ENCODE measurements at regions not wholly inside any gene's neighbourhood (a gene's known extent, or its start where the extent isn't known, plus 50 kb on each side); places are given as distances from the start of the nearest gene placed in this dataset.
"Not testable (repeated sequence)": the region's sequence is repeated elsewhere in the genome, so short reads cannot be mapped to it uniquely, and the experiment has no call there.

- DNase-seq (ENCODE audit: low spot score) = no peak
Observed at GRCh38 chr3:191859531-191859930, 398.6 kb downstream of the PYDC2 start.

DNA sequence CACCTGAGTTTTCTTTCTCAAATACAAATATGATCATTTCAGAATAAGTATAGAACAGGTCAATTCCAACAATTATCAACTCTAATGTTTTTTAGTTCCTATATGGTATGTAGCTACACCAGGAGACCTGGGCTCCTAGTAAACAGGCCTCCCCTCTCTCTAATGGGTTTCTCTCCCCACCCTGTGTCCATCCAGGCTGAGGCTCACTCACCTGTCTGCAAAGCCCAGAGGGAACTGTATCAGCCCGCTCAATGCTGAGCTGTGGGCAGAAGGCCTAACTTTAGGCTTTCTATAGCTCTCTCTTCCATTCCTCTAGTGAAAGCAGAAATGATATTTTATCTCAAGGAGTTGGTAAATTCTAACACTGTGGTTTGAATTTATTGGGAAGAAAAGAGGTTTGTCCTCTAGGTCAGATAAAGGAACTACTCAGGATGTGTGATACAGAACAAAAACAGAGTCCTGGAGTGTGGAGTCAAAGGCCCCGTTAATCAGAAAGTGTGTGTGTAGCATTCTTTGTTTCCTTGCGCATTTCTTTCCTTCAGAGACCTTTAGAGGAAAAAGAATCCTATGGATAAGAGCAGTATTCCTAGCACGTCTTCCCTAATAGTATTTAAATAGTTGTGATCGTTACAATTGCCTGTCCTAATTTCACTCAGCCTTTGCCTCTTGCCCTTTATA is 408.9 kb downstream of the PYDC2 start:
- no peak for DNase-seq (ENCODE audit: low spot score)

GRCh38 chr3:191873736-191874135 is 412.8 kb downstream of the PYDC2 start:
- no peak for DNase-seq (ENCODE audit: low spot score)

DNA sequence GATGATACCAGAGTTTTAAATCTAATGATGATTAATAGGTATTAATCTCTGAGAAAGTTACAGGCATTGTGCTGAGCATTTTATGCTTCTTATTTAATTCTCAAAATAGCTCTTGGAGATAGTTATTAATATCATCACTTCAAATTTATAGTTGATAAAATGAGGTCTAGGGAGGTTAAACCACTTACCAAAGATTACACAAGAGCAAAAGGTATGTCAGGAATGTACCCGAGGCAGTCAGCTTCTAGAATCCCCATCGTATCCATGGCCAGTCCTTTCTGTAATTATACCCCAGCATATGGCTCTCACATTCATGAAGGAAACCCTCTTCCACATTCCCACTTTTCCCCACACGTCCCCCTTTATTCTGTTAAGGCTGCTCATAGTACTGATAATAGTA is 421.3 kb downstream of the PYDC2 start:
- DNase-seq (ENCODE audit: low spot score) = no peak

- DNase-seq (ENCODE audit: low spot score) = no peak
Observed at GRCh38 chr3:191884132-191884531, 423.2 kb downstream of the PYDC2 start.

- no peak for DNase-seq (ENCODE audit: low spot score)
Observed at GRCh38 chr3:191889106-191889505, 428.1 kb downstream of the PYDC2 start.

DNA sequence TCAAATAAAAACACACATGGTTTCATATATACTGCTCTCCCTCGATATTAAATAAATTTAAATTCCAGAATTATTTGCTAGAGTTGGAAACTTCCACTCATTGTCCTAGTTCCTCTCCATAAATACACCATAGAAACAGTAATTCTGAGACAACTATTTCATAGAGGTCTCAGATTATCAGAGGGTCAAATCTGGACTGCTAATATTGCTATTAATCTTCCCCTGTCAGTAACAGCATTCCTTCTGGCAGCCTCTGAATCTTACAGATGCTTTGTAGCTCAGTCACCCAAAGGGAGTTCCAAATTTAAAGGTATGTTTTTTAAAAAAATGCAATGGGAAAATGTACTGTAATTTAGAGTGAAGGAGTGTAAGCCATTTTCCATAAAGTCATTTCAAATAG is 428.8 kb downstream of the PYDC2 start:
- no peak for DNase-seq (ENCODE audit: low spot score)

DNA sequence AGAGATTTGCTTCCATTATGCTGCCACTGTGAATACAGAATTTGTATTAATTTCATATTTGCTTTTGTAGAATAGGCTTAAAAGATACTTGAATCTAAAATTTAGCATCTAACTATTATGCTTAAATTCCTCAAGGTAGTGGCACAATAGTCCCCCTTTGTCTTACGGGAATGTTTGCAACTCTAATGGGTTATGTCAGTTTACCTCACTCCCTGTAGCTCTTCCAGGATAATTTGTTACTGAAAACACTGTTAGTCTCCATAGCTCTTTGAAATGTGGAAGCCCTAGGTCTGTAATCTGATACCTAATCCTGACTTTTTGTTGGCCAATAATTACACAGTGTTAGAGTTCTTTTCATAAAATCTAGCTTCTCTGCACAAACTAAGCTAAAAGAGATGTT is 433.4 kb downstream of the PYDC2 start:
- no peak for DNase-seq (ENCODE audit: low spot score)

DNA sequence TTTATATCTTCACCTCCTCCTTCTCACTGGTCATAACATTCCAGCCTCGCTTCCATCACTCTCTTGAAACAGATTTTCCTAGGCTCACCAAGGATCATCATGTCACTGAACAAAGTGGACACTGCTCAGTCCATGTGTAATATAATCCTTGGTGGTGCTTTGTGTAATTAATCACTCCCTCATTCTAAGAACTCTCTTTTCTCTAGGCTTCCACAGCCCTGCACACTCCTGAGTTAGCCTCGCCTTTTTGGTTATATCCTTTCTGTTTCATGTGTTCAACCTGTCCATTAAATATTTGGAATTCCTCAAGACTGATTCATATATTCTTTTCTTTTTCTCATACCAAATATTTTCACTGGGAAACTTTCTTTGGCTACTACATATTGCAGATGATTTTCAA is 440.8 kb downstream of the PYDC2 start:
- DNase-seq (ENCODE audit: low spot score) = no peak

GRCh38 chr3:191912616-191913204 is 451.7 kb downstream of the PYDC2 start:
- no peak for DNase-seq (ENCODE audit: low spot score)

GRCh38 chr3:191915712-191916111 is 454.7 kb downstream of the PYDC2 start:
- DNase-seq (ENCODE audit: low spot score) = no peak

- DNase-seq (ENCODE audit: low spot score) = no peak
Observed at GRCh38 chr3:191919491-191920026, 458.6 kb downstream of the PYDC2 start.

- no peak for DNase-seq (ENCODE audit: low spot score)
Observed at GRCh38 chr3:191922570-191922969, 461.6 kb downstream of the PYDC2 start.

GRCh38 chr3:191927183-191927817 is 466.3 kb downstream of the PYDC2 start:
- not testable (repeated sequence) for DNase-seq (ENCODE audit: low spot score)

DNA sequence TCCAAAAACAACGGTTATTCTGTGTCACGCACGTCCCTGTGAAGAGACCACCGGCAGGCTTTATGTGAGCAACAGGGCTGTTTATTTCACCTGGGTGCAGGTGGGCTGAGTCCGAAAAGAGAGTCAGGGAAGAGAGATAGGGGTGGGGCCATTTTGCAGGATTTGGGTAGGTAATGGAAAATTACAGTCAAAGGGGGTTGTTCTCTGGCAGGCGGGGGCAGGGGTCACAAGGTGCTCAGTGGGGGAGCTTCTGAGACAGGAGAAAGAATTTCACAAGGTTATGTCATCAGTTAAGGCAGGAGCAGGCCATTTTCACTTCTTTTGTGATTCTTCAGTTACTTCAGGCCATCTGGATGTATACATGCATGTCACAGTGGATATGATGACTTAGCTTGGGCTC is 467.0 kb downstream of the PYDC2 start:
- not testable (repeated sequence) for DNase-seq (ENCODE audit: low spot score)

DNA sequence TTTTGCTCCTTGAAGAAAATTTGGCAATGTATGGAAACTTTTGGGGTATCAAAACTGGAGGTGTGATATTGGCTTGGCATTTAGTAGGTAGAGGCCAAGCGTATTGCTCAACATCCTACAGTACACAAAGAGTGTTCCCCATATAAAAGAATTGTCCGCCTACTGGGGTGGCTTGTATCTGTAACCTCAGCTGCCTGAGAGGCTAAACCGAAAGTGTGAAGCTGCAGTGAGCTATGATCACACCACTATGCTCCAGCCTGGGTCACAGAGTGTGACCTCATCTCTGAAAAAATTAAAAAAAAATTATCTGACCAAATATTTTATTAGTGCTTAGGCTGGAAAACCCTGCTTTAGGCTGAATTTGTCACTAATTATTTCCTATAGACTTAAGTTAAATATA is 483.9 kb downstream of the PYDC2 start:
- DNase-seq (ENCODE audit: low spot score) = no peak

DNA sequence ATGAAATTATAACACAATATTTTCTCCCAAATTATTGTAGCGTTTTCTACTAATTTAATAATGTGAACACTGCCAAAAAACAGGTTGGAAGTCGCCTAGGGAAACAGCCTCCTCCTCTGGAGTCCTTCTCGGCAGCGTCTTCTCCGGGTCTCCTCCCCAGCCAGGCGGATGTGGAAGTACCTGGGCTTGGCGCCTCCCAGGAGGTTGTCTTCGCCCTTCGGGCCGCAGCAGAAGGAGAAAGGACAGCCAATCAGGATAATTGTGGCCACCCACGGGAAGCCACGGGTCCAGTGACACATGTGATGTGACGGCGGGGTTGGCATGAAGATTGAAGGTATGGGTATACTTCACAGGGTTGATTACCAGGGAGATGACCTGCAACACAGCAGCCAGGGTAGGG is 491.2 kb downstream of the PYDC2 start:
- DNase-seq (ENCODE audit: low spot score) = no peak

DNA sequence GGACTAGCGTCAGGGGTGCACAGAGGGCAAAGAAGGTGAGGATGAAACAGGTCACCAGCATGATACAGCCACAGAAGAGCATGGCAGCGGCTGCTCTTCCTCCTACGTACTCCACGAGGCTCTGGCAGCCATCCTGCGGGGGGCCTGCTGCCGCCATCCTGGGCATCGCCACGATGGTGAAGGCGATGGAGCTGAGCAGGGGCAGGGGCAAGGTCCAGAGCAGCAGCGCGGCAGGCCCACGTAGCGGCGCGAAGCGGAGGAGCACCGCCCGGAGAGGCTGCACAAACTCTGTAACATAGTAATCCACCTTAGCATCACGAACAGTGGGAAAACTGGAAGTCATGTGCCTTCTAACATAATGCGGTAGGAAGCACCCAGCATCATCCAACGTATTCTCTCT is 491.6 kb downstream of the PYDC2 start:
- no peak for DNase-seq (ENCODE audit: low spot score)

DNA sequence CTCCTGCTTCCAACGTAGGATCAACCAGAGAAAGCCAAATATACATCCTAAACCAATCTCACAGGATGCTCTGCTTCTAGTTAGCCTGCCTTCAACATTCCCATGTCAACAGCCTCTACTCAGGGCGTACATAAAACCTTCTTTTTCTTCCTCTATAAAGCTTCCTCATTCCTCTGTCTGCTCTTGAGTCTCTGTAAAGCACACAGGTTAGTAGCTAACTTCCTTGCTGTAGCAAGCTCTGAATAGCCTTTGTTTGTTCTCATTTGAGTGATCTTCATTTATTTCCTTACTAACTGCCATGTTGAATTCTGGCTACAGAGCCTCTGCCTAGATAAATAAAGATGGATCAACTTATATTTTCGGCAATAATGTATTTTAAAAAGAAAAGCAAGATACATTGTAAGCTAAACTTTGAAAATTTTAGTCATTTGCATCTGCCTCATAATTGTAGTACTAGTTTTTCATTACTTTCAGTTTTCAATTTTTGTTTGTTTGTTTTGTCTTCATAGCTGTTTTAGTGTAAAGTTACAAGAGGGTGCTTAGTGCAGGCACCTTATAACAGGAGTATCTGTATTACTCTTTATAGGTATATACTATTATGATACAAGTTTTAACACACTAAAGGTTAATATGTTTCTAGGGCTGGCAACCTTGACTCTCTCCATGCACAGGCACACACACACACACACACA is 498.2 kb downstream of the PYDC2 start:
- no peak for DNase-seq (ENCODE audit: low spot score)

DNA sequence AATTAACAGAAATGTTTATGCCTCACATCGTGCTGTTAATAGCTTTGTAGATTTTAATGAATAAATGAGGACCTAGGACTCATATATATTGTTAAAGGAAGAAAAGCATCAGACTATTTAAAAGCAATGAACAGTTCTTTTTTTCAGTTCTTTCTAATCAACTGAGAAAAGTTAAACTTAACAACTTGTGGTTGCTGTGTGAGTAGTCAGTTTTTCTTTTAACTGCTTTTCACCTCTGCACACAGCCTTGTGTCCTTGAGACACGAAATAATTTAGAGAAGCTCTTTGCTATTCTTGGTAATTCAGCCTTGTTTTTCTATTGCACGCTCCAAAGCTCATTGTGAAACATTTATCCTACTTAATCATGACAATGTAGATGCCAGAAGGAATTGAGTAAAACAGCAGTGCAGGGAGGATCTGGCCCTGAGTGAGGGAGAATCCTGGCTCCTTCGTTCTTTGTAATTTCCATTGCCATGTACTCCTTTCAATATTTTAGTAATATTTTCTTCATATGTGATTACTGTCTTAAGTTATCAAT is 499.0 kb downstream of the PYDC2 start:
- no peak for DNase-seq (ENCODE audit: low spot score)

- no peak for DNase-seq (ENCODE audit: low spot score)
Observed at GRCh38 chr3:191961022-191961421, 500.1 kb downstream of the PYDC2 start.

- no peak for DNase-seq (ENCODE audit: low spot score)
Observed at GRCh38 chr3:191961529-191961928, 500.6 kb downstream of the PYDC2 start.
